ENCODE measurements at regions not wholly inside any gene's neighbourhood (a gene's known extent, or its start where the extent isn't known, plus 50 kb on each side); places are given as distances from the start of the nearest gene placed in this dataset.

GRCh38 chr5:111635151-111635902 lies 121.7 kb downstream of the NREP start:
- DNase-seq (ENCODE audit: low read depth), result no peak
- no peak overlapping the region for H3K4me3 ChIP-seq (ENCODE audit: low read depth, low read length)
- TF ChIP-seq CTCF (conservative IDR thresholded peaks at IDR 0.05; ENCODE audit: low read depth, low read length), result no peak

- no peak for DNase-seq (ENCODE audit: low read depth)
- TF ChIP-seq CTCF (conservative IDR thresholded peaks at IDR 0.05; ENCODE audit: low read depth, low read length), result no peak
- no peak overlapping the region for H3K4me3 ChIP-seq (ENCODE audit: low read depth, low read length)
These were observed 119.0 kb upstream of the STARD4 start for GRCh38 chr5:111631328-111631727.

- no peak for DNase-seq (ENCODE audit: low read depth)
- no peak overlapping the region for H3K4me3 ChIP-seq (ENCODE audit: low read depth, low read length)
- TF ChIP-seq CTCF (conservative IDR thresholded peaks at IDR 0.05; ENCODE audit: low read depth, low read length), result no peak
These were observed 116.6 kb upstream of the STARD4 start for GRCh38 chr5:111628901-111629300.

- no peak for TF ChIP-seq CTCF (conservative IDR thresholded peaks at IDR 0.05; ENCODE audit: low read depth, low read length)
- H3K4me3 ChIP-seq (ENCODE audit: low read depth, low read length), result no peak overlapping the region
- no peak for DNase-seq (ENCODE audit: low read depth)
These were observed 115.5 kb upstream of the STARD4 start for GRCh38 chr5:111627862-111628261.

GRCh38 chr5:111626473-111627148 lies 114.3 kb upstream of the STARD4 start:
- no peak for TF ChIP-seq CTCF (conservative IDR thresholded peaks at IDR 0.05; ENCODE audit: low read depth, low read length)
- DNase-seq (ENCODE audit: low read depth), result no peak
- H3K4me3 ChIP-seq (ENCODE audit: low read depth, low read length), result no peak overlapping the region

GRCh38 chr5:111618623-111619271 lies 106.4 kb upstream of the STARD4 start:
- no peak for TF ChIP-seq CTCF (conservative IDR thresholded peaks at IDR 0.05; ENCODE audit: low read depth, low read length)
- no peak for DNase-seq (ENCODE audit: low read depth)
- no peak overlapping the region for H3K4me3 ChIP-seq (ENCODE audit: low read depth, low read length)

Data from epithelial cell of proximal tubule (primary cell).